GM13977 (cell line): ENCODE measurements at regions not wholly inside any gene's neighbourhood (a gene's known extent, or its start where the extent isn't known, plus 50 kb on each side); places are given as distances from the start of the nearest gene placed in this dataset.

Experiments
- DNase-seq: peaks from one replicate; pipeline ENCODE4 v3.0.0; 2012; ENCODE audit warnings: low spot score
- CTCF ChIP-seq: IDR thresholded peaks from 2 replicates; pipeline ENCODE4 v1.5.1; 2012; ENCODE audit warnings: mild to moderate bottlenecking, control low read depth; ENCODE audit not compliant: insufficient read depth; ENCODE audit errors: extremely low read depth, missing control alignments
- in situ Hi-C: fragments of 300-500 bp; cut with MboI; formaldehyde crosslinking; loops from one replicate; pipeline ENCODE4 v1.12.0; 2022; ENCODE audit warnings: low sequenced_read_pairs, low pct_unique_long_range_greater_than_20kb, mixed read lengths, inconsistent platforms; ENCODE audit not compliant: unreplicated experiment

DNA sequence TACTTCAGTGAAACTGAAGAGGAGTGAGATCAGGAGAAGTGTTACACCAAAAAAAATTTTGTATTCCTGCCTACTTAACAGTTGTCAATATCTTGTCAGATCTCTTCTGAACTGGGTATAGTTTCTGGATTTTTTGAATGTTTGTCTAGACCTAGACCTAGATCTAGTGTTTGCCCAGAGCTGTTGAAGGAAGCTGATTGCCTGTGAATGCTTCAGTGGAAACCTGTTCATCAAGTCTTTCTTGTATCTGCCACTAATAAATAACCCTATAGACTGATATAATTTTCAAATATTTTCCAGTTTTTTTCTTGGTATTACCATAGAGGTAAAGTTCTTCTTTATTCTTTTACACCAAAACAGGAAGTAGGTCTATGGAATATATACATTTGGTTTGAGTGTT, 781.5 kb upstream of the FBXO33 start:
- in situ Hi-C loops = no loop called here
- no peak for TF ChIP-seq CTCF
- no peak for DNase-seq

DNA sequence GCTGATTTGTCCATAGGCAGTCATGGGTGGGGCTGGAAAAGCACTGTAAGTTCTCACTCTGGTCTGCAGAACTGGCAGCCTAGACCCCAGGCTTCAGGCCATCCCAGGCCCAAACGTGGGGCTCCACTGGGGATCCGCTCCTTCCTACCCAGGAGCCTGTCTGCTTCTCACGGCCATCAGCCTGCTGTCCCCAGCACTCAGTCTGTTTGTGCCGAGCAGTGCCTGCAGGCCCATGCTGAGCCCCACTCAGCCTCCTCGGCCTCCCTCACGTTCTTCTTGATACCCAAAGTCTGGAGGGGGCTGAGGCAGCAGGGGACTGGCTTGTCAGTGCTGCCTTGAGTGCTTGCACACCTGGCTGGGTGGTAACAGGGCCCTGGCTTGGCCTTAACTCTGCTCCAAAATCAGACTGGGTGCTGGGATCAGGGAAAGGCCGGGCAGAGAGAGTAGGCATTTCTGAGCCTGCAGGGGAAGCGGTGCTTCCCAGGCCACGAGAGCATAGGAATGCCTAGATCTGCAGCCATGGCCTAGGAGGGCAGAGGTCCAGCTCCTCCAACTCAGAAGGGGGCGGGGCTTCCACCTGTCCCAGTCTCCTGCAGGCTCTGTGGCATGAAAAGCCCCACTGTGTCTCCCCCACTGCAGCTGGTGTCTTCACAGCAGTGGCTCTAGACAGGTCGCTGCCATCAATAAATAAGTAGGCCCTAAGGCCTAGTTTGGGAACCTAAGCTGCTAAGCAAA, 772.4 kb upstream of the FBXO33 start:
- no peak for TF ChIP-seq CTCF
- in situ Hi-C loops = no loop called here

GRCh38 chr14:40199101-40199500, 766.9 kb upstream of the FBXO33 start:
- DNase-seq = no peak
- TF ChIP-seq CTCF = no peak
- in situ Hi-C loops = no loop called here

More for the DNA sequence above, 772.4 kb upstream of the FBXO33 start:
- no peak for DNase-seq

DNA sequence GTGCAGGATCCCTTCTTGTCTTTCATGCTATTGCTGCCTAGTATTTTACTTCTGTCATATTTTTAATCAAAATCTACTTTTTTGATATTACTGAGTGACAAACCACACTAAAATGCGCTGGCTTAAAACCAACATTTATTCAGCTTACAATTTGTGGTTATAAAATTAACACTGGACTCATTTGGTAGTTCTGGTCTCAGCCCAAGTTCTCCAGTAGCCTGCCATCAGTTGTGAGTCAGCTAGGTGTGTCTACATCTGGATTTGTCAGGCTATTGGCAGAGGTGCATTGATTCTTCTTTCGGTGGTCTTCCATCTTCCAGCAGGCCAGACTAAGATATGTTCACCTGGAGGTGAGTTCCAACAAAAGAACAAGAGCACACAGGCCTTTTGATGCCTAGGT, 765.1 kb upstream of the FBXO33 start:
- in situ Hi-C loops = no loop called here
- DNase-seq = no peak
- no peak for TF ChIP-seq CTCF

GRCh38 chr14:40188006-40188405, 755.8 kb upstream of the FBXO33 start:
- TF ChIP-seq CTCF = no peak
- in situ Hi-C loops = no loop called here

GRCh38 chr14:40164083-40164482, 731.9 kb upstream of the FBXO33 start:
- in situ Hi-C loops = no loop called here

More at GRCh38 chr14:40188006-40188405, 755.8 kb upstream of the FBXO33 start:
- DNase-seq = no peak

More at GRCh38 chr14:40164083-40164482, 731.9 kb upstream of the FBXO33 start:
- DNase-seq = no peak
- no peak for TF ChIP-seq CTCF
